ENCODE measurements at regions not wholly inside any gene's neighbourhood (a gene's known extent, or its start where the extent isn't known, plus 50 kb on each side); places are given as distances from the start of the nearest gene placed in this dataset.

DNA sequence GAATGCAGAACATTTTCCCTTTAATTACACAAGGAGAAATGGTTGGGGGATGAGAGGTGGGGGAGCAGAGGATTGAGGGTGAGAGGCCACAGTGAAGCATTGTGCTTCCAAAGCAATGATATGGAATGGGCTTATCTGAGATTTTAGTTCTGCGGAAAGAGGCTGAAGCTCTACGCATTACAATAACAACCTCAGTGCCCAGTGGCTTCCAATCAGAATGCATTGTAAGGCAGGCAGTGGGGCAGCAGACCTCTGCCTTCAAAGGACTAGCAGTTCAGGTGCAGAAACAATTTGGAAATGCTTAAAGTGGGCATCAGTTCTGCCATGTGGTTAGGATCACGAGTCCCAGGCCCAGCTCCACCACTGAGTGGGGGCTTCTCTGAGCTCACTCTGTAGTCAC is 251.0 kb upstream of the ZMIZ1 start:
- Histone ChIP-seq H3K9me3 (ENCODE audit: low read depth, low read length) (no peaks in the 10 kb centered on the region), H3K9ac (ENCODE audit: insufficient read length) (no peak overlapping the region), H3K4me3 (no peak overlapping the region), H3K36me3 (ENCODE audit: insufficient read depth, low read length) (no peaks in the 10 kb centered on the region), H3K27ac (no peak overlapping the region)
- no peak for TF ChIP-seq FOXP2 (optimal IDR thresholded peaks at IDR 0.05; ENCODE audit: control extremely low read depth, extremely low read length, insufficient read depth)
- TF ChIP-seq EZH2 (IDR thresholded peaks at IDR 0.05), result no peak
- TF ChIP-seq POLR2AphosphoS5 (IDR thresholded peaks at IDR 0.05; ENCODE audit: borderline replicate concordance, low read depth, low read length), result no peak
- DNase-seq (ENCODE audit: low read depth, low spot score), result no peak

DNA sequence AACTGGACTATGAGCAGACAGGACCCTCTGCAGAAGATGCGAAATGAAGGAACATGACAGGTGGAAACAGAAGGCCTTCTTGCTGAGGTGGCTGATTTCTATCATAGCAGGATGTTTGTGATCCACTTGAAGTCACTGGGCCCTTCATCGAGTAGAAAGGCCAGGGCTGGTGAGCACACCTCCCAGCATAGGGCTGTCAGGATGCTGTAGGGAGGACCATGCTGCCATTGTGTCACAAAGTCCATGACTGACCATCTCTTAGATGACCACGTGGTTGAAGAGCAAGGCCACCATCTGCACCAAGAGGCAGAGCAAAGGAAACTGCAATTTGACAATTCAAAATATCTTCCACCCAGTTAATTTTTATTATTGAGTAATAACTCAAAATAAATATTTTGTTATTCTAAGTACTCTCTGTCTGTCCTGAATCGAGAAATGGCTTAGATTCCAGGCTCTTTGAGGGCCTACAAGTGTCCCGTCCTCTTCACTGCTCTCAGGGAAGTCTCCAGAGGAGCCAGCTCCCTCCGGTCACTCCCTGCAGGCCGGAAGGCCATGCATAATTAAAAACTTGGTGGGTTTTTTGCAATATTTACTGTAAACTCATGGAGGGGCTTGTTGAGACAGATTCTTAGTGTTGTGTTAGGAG is 249.3 kb upstream of the ZMIZ1 start:
- H3K4me3 ChIP-seq, result no peak overlapping the region
- H3K9ac ChIP-seq (ENCODE audit: insufficient read length), result no peak overlapping the region
- no peaks in the 10 kb centered on the region for H3K9me3 ChIP-seq (ENCODE audit: low read depth, low read length)
- no peak overlapping the region for H3K27ac ChIP-seq
- no peaks in the 10 kb centered on the region for H3K36me3 ChIP-seq (ENCODE audit: insufficient read depth, low read length)
- TF ChIP-seq FOXP2 (optimal IDR thresholded peaks at IDR 0.05; ENCODE audit: control extremely low read depth, extremely low read length, insufficient read depth), result no peak
- TF ChIP-seq POLR2AphosphoS5 (IDR thresholded peaks at IDR 0.05; ENCODE audit: borderline replicate concordance, low read depth, low read length), result no peak
- no peak for TF ChIP-seq EZH2 (IDR thresholded peaks at IDR 0.05)
- DNase-seq (ENCODE audit: low read depth, low spot score), result no peak

DNA sequence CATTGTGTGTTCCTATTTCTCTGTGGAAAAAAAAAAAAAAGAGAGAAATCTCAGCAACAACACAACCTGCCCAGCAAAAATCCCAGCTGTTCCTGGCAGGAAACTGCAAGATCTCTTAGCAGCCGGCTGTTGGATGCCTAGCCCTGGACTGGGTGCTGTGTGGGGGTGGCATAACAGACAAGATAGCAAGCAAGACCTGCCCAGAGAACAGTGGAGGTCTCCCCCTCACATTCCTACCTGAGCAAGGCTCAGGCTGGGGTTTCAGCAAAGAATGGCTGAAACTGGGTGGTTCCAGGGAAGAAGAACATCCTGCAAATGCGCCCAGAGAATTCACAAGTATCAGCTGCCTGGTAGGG is 248.8 kb upstream of the ZMIZ1 start:
- Histone ChIP-seq H3K9ac (ENCODE audit: insufficient read length) (no peak overlapping the region), H3K4me3 (no peak overlapping the region), H3K9me3 (ENCODE audit: low read depth, low read length) (no peaks in the 10 kb centered on the region), H3K36me3 (ENCODE audit: insufficient read depth, low read length) (no peaks in the 10 kb centered on the region), H3K27ac (no peak overlapping the region)
- no peak for DNase-seq (ENCODE audit: low read depth, low spot score)
- TF ChIP-seq POLR2AphosphoS5 (IDR thresholded peaks at IDR 0.05; ENCODE audit: borderline replicate concordance, low read depth, low read length), result no peak
- no peak for TF ChIP-seq EZH2 (IDR thresholded peaks at IDR 0.05)
- TF ChIP-seq FOXP2 (optimal IDR thresholded peaks at IDR 0.05; ENCODE audit: control extremely low read depth, extremely low read length, insufficient read depth), result no peak

GRCh38 chr10:78821052-78821451 is 247.7 kb upstream of the ZMIZ1 start:
- Histone ChIP-seq H3K9ac (ENCODE audit: insufficient read length) (no peak overlapping the region), H3K9me3 (ENCODE audit: low read depth, low read length) (no peaks in the 10 kb centered on the region), H3K4me3 (no peak overlapping the region), H3K27ac (no peak overlapping the region), H3K36me3 (ENCODE audit: insufficient read depth, low read length) (no peaks in the 10 kb centered on the region)
- DNase-seq (ENCODE audit: low read depth, low spot score), result no peak
- TF ChIP-seq POLR2AphosphoS5 (IDR thresholded peaks at IDR 0.05; ENCODE audit: borderline replicate concordance, low read depth, low read length) (no peak), EZH2 (IDR thresholded peaks at IDR 0.05) (no peak), FOXP2 (optimal IDR thresholded peaks at IDR 0.05; ENCODE audit: control extremely low read depth, extremely low read length, insufficient read depth) (no peak)

- Histone ChIP-seq H3K9me3 (ENCODE audit: low read depth, low read length) (no peaks in the 10 kb centered on the region), H3K27ac (no peak overlapping the region), H3K4me3 (no peak overlapping the region), H3K36me3 (ENCODE audit: insufficient read depth, low read length) (no peaks in the 10 kb centered on the region), H3K9ac (ENCODE audit: insufficient read length) (no peak overlapping the region)
- DNase-seq (ENCODE audit: low read depth, low spot score), result no peak
- TF ChIP-seq EZH2 (IDR thresholded peaks at IDR 0.05), result no peak
- TF ChIP-seq FOXP2 (optimal IDR thresholded peaks at IDR 0.05; ENCODE audit: control extremely low read depth, extremely low read length, insufficient read depth), result no peak
- TF ChIP-seq POLR2AphosphoS5 (IDR thresholded peaks at IDR 0.05; ENCODE audit: borderline replicate concordance, low read depth, low read length), result no peak
These were observed 239.9 kb upstream of the ZMIZ1 start for GRCh38 chr10:78828647-78829539.

GRCh38 chr10:78829565-78829964 is 239.2 kb upstream of the ZMIZ1 start:
- H3K9ac ChIP-seq (ENCODE audit: insufficient read length), result no peak overlapping the region
- H3K9me3 ChIP-seq (ENCODE audit: low read depth, low read length), result no peaks in the 10 kb centered on the region
- H3K4me3 ChIP-seq, result no peak overlapping the region
- no peak for TF ChIP-seq POLR2AphosphoS5 (IDR thresholded peaks at IDR 0.05; ENCODE audit: borderline replicate concordance, low read depth, low read length)
- TF ChIP-seq FOXP2 (optimal IDR thresholded peaks at IDR 0.05; ENCODE audit: control extremely low read depth, extremely low read length, insufficient read depth), result no peak
- no peak overlapping the region for H3K27ac ChIP-seq
- no peak for DNase-seq (ENCODE audit: low read depth, low spot score)
- no peaks in the 10 kb centered on the region for H3K36me3 ChIP-seq (ENCODE audit: insufficient read depth, low read length)

- Histone ChIP-seq H3K9me3 (ENCODE audit: low read depth, low read length) (no peaks in the 10 kb centered on the region), H3K9ac (ENCODE audit: insufficient read length) (no peak overlapping the region), H3K27ac (no peak overlapping the region), H3K4me3 (no peak overlapping the region), H3K36me3 (ENCODE audit: insufficient read depth, low read length) (no peaks in the 10 kb centered on the region)
- no peak for DNase-seq (ENCODE audit: low read depth, low spot score)
- TF ChIP-seq POLR2AphosphoS5 (IDR thresholded peaks at IDR 0.05; ENCODE audit: borderline replicate concordance, low read depth, low read length), result no peak
- TF ChIP-seq EZH2 (IDR thresholded peaks at IDR 0.05), result no peak
- TF ChIP-seq FOXP2 (optimal IDR thresholded peaks at IDR 0.05; ENCODE audit: control extremely low read depth, extremely low read length, insufficient read depth), result no peak
These were observed 238.4 kb upstream of the ZMIZ1 start for GRCh38 chr10:78830062-78830975.

DNA sequence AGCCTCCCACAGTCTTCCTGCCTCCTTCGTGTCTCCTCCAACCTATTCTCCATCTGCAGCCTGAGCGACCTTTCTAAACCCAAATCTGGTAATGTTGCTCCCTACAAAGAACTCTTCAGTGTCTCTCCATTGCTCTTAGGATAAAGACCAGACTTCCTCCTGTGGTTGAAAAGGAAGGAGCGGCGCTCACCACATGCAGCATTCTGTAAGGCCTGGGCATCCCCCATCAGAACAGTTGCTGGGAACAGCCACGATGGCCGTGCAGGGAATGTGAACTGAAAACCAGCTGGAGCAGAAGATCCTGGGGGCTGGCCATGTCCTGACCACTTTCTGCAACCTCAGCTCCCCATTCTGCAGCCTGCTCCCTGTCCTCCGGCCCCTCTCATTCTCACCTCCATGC is 237.8 kb upstream of the ZMIZ1 start:
- TF ChIP-seq EZH2 (IDR thresholded peaks at IDR 0.05) (no peak), FOXP2 (optimal IDR thresholded peaks at IDR 0.05; ENCODE audit: control extremely low read depth, extremely low read length, insufficient read depth) (no peak), POLR2AphosphoS5 (IDR thresholded peaks at IDR 0.05; ENCODE audit: borderline replicate concordance, low read depth, low read length) (no peak)
- Histone ChIP-seq H3K4me3 (no peak overlapping the region), H3K9ac (ENCODE audit: insufficient read length) (no peak overlapping the region), H3K36me3 (ENCODE audit: insufficient read depth, low read length) (no peaks in the 10 kb centered on the region), H3K9me3 (ENCODE audit: low read depth, low read length) (no peaks in the 10 kb centered on the region), H3K27ac (no peak overlapping the region)
- no peak for DNase-seq (ENCODE audit: low read depth, low spot score)

Measured in SK-N-MC (cell line).